OCI-LY7 (cell line): ENCODE measurements at regions not wholly inside any gene's neighbourhood (a gene's known extent, or its start where the extent isn't known, plus 50 kb on each side); places are given as distances from the start of the nearest gene placed in this dataset.

Experiments
- BruUV-seq: library from RNA; stranded (reverse); fragments of 400-500 nt; replicated peaks from 2 replicates; lab custom pipeline; 2021; lab: Mats Ljungman, UMichigan
- CTCF ChIA-PET: fragments of 300-600 bp; sonication (Branson Sonifier 250); formaldehyde crosslinking; loops from one replicate; lab custom pipeline; 2022; ENCODE audit warnings: antibody characterized with exemption; ENCODE audit not compliant: unreplicated experiment; lab: Charles Lee
- POLR2A ChIA-PET: fragments of 300-600 bp; sonication (Branson Sonifier 250); formaldehyde crosslinking; loops from one replicate; lab custom pipeline; 2022; ENCODE audit warnings: antibody characterized with exemption; lab: Charles Lee
- DNase-seq: peaks from one replicate; pipeline ENCODE4 v3.0.0-alpha.2; 2015; ENCODE audit warnings: low spot score
- H2AFZ ChIP-seq: fragments of 200-600 bp; sonication (generic), shearing (Covaris generic); 2 replicates; pipeline ENCODE4 v1.6.1; 2014; ENCODE audit warnings: mild to moderate bottlenecking, antibody characterized with exemption, low read length, moderate library complexity
- H3K27ac ChIP-seq: fragments of 200-600 bp; sonication (generic); 2 replicates; pipeline ENCODE4 v1.5.1; 2014; ENCODE audit warnings: mixed run types, low read depth, mild to moderate bottlenecking, moderate library complexity, low read length, inconsistent platforms; ENCODE audit not compliant: poor library complexity, severe bottlenecking
- H3K36me3 ChIP-seq: fragments of 200-600 bp; sonication (generic); 2 replicates; pipeline ENCODE4 v1.6.1; 2014; ENCODE audit warnings: mild to moderate bottlenecking, antibody characterized with exemption, low read length, moderate library complexity, mixed read lengths; ENCODE audit not compliant: insufficient read depth
- H3K4me1 ChIP-seq: fragments of 200-600 bp; sonication (generic); 2 replicates; pipeline ENCODE4 v1.5.1; 2014; ENCODE audit warnings: mild to moderate bottlenecking, low read length; ENCODE audit not compliant: insufficient read depth, poor library complexity, severe bottlenecking
- H3K4me2 ChIP-seq: fragments of 200-600 bp; sonication (generic); 2 replicates; pipeline ENCODE4 v1.6.1; 2014; ENCODE audit warnings: mild to moderate bottlenecking, low read length
- H3K4me3 ChIP-seq: fragments of 200-600 bp; sonication (generic); 2 replicates; pipeline ENCODE4 v1.5.1; 2014; ENCODE audit warnings: mild to moderate bottlenecking, low read depth, low read length; ENCODE audit not compliant: poor library complexity, severe bottlenecking
- H3K79me2 ChIP-seq: fragments of 200-600 bp; sonication (generic); 2 replicates; pipeline ENCODE4 v1.6.1; 2016; ENCODE audit warnings: low read depth, mild to moderate bottlenecking, low read length, moderate library complexity, mixed read lengths; ENCODE audit not compliant: insufficient read depth
- H3K9me2 ChIP-seq: fragments of 200-600 bp; sonication (generic); 2 replicates; pipeline ENCODE4 v1.6.1; 2016; ENCODE audit warnings: mild to moderate bottlenecking, low read length, mixed read lengths; ENCODE audit not compliant: insufficient read depth
- H3K9me3 ChIP-seq: fragments of 200-600 bp; sonication (generic); 2 replicates; pipeline ENCODE4 v1.6.1; 2014; ENCODE audit warnings: mild to moderate bottlenecking, mixed run types, low read length, mixed read lengths
- H4K20me1 ChIP-seq: fragments of 200-600 bp; sonication (generic); 2 replicates; pipeline ENCODE4 v1.6.1; 2014; ENCODE audit warnings: mild to moderate bottlenecking, antibody characterized with exemption, low read length, moderate library complexity, mixed read lengths; ENCODE audit not compliant: insufficient read depth
- CTCF ChIP-seq: fragments of 200-600 bp; sonication (generic); conservative IDR thresholded peaks from 2 replicates; pipeline ENCODE4 v1.5.1; 2014; ENCODE audit warnings: mild to moderate bottlenecking, antibody characterized with exemption, low read length, moderate library complexity, mixed read lengths
- EZH2phosphoT487 ChIP-seq: fragments of 200-600 bp; sonication (generic); IDR thresholded peaks from 2 replicates; pipeline ENCODE4 v1.6.1; 2018; ENCODE audit warnings: low read depth, borderline replicate concordance, mild to moderate bottlenecking, mixed run types, antibody characterized with exemption, low read length, moderate library complexity, mixed read lengths
- intact Hi-C: fragments of 100-400 bp; cut with micrococcal nuclease; formaldehyde crosslinking; loops from one replicate; pipeline ENCODE4 v1.10.0; 2022; ENCODE audit not compliant: unreplicated experiment

DNA sequence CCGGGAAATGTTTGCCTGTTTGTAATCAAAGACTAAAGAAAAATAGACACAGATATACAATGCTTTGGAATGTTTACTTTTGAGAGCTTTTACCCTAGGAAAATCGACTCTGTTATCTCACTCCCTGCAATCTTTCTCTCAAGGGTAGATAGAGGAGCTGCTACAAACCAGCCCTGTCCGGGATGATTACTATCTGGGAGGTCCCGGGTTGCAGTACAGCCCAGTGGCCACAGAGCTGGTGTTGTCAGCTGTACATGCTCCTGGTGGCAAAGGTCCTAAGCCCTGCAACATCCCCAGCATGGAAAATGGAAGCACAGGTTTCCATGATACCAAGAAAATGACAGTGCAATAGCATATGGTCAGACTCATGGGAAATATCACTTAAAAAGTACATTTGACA, 570.5 kb upstream of the SOX11 start:
- H2AFZ ChIP-seq: no peak overlapping the region
- ChIA-PET POLR2A (interaction anchor here (0.6 kb wide), 1 partner anchor 550 kb away, joined by 3 read pairs; no protein-coding TSS in a partner anchor), CTCF (interaction anchor here (0.6 kb wide), 1 partner anchor 659 kb away, joined by 6 read pairs; no protein-coding TSS in a partner anchor)
- H3K79me2 ChIP-seq: no peaks in the 10 kb centered on the region
- no peak overlapping the region for H3K27ac ChIP-seq
- no peaks in the 10 kb centered on the region for H4K20me1 ChIP-seq
- no peak overlapping the region for H3K4me2 ChIP-seq
- H3K4me1 ChIP-seq: no peaks in the 10 kb centered on the region
- no peak overlapping the region for H3K4me3 ChIP-seq
- no peaks in the 10 kb centered on the region for H3K9me3 ChIP-seq
- no peaks in the 10 kb centered on the region for H3K9me2 ChIP-seq
- TF ChIP-seq EZH2phosphoT487 (no peak), CTCF (no peak)
- no TSS peak for BruUV-seq
- intact Hi-C loops: no loop called here
- no peaks in the 10 kb centered on the region for H3K36me3 ChIP-seq
- DNase-seq: no peak

- H4K20me1 ChIP-seq: no peaks in the 10 kb centered on the region
- no TSS peak for BruUV-seq
- no peaks in the 10 kb centered on the region for H3K79me2 ChIP-seq
- H3K36me3 ChIP-seq: no peaks in the 10 kb centered on the region
- H3K9me3 ChIP-seq: no peaks in the 10 kb centered on the region
- H3K9me2 ChIP-seq: no peaks in the 10 kb centered on the region
- POLR2A ChIA-PET: no interaction called here
- CTCF ChIA-PET: no interaction called here
- no peak overlapping the region for H3K4me2 ChIP-seq
- TF ChIP-seq CTCF (no peak), EZH2phosphoT487 (no peak)
- intact Hi-C loops: no loop called here
- no peak for DNase-seq
- no peaks in the 10 kb centered on the region for H3K4me1 ChIP-seq
- H3K4me3 ChIP-seq: no peak overlapping the region
- no peak overlapping the region for H2AFZ ChIP-seq
- H3K27ac ChIP-seq: no peak overlapping the region
Observed at GRCh38 chr2:5123582-5124196, 568.5 kb upstream of the SOX11 start.

DNA sequence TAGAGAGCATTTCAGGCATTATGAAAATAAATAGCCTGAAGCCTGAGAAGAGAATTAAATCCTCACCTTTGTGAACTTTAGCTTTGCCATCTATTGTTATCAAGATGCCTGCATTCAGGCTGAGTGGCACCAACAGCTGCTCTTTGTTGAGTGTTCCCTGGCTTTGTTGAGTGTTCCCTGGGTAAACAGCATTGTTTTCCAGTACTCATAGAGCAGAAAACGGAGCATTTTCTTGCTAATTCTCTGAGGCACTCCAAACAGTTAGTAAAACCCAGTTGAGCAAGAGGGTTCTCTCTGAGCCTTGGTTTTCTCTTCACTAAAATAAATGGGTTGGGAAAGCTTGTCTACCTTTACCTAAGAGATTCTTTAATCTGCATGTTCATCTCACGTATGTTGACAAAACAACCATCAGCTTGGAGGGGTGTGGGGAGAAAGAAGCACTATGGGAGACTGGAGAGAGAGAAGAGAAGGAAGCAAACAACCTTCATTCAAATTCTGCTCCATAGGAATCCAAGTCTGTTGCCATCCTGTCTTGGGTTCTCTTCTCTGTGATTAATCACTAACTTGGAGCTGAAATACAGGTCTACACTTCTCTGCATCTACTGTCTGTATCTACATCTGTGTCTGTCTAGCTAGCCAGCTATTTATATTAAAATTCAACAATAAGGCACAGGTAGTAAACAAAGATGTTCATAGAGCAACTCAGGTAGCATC, 567.0 kb upstream of the SOX11 start:
- Histone ChIP-seq H3K9me3 (no peaks in the 10 kb centered on the region), H3K4me2 (no peak overlapping the region), H3K36me3 (no peaks in the 10 kb centered on the region), H3K4me1 (no peaks in the 10 kb centered on the region), H3K4me3 (no peak overlapping the region), H2AFZ (no peak overlapping the region; the same call in 1 of the 2 replicates), H3K27ac (no peak overlapping the region), H4K20me1 (no peaks in the 10 kb centered on the region), H3K79me2 (no peaks in the 10 kb centered on the region), H3K9me2 (no peaks in the 10 kb centered on the region)
- no TSS peak for BruUV-seq
- TF ChIP-seq EZH2phosphoT487 (no peak), CTCF (no peak)
- DNase-seq: no peak
- intact Hi-C loops: loop anchor here (1.0 kb wide), 1 partner anchor 14 kb away; no protein-coding TSS in a partner anchor
- ChIA-PET CTCF (no interaction called here), POLR2A (interaction anchor here (0.6 to 0.7 kb wide), 3 partner anchors 139 to 162 kb away, joined by 3 read pairs; no protein-coding TSS in a partner anchor)
